ENCODE measurements at regions not wholly inside any gene's neighbourhood (a gene's known extent, or its start where the extent isn't known, plus 50 kb on each side); places are given as distances from the start of the nearest gene placed in this dataset.

DNA sequence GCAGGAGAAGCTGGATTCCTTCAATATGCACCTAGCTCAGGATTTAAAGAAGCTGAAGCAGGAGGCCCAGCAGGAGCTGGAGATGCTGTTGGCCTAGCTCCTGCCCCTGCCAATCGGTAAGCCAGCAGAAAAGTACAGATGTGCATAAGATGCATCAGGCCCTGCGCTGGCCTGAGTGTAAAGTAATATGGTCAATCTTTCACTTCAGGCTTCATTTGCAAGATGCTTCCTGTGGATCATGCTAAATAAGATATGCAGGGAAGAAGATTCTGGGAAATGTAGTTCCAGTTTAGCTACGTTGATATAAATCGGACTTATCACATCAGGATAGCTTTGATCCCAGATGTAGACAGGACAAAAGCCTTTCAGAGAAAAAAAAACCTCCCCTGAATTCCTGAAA is 100.3 kb downstream of the GJA1 start:
- TF ChIP-seq REST (IDR thresholded peaks at IDR 0.05; ENCODE audit: borderline replicate concordance) (no peak), REST (CRISPR knock-in tag; IDR thresholded peaks at IDR 0.05; ENCODE audit: low read depth) (no peak), CXXC5 (CRISPR knock-in tag; IDR thresholded peaks at IDR 0.05) (no peak), MYNN (IDR thresholded peaks at IDR 0.05) (no peak), MYNN (CRISPR knock-in tag; IDR thresholded peaks at IDR 0.05) (no peak), ZNF146 (CRISPR knock-in tag; IDR thresholded peaks at IDR 0.05; ENCODE audit: unreplicated experiment) (no peak), FOXP1 (CRISPR knock-in tag; IDR thresholded peaks at IDR 0.05) (no peak), ZZZ3 (IDR thresholded peaks at IDR 0.05) (no peak), BRD4 (IDR thresholded peaks at IDR 0.05) (no peak), KDM2B (CRISPR knock-in tag; IDR thresholded peaks at IDR 0.05) (no peak), EZH2 (IDR thresholded peaks at IDR 0.05; ENCODE audit: borderline replicate concordance, low read depth, low read length) (no peak), MYC (IDR thresholded peaks at IDR 0.05; ENCODE audit: low read depth, low read length) (no peak), MYC (CRISPR knock-in tag; IDR thresholded peaks at IDR 0.05; ENCODE audit: borderline replicate concordance, low read depth) (no peak), STAG1 (CRISPR knock-in tag; IDR thresholded peaks at IDR 0.05; ENCODE audit: borderline replicate concordance) (no peak)
- TF ChIP-seq, protein P1, sequence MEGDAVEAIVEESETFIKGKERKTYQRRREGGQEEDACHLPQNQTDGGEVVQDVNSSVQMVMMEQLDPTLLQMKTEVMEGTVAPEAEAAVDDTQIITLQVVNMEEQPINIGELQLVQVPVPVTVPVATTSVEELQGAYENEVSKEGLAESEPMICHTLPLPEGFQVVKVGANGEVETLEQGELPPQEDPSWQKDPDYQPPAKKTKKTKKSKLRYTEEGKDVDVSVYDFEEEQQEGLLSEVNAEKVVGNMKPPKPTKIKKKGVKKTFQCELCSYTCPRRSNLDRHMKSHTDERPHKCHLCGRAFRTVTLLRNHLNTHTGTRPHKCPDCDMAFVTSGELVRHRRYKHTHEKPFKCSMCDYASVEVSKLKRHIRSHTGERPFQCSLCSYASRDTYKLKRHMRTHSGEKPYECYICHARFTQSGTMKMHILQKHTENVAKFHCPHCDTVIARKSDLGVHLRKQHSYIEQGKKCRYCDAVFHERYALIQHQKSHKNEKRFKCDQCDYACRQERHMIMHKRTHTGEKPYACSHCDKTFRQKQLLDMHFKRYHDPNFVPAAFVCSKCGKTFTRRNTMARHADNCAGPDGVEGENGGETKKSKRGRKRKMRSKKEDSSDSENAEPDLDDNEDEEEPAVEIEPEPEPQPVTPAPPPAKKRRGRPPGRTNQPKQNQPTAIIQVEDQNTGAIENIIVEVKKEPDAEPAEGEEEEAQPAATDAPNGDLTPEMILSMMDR (IDR thresholded peaks at IDR 0.05 in 2 of 3, conservative IDR thresholded peaks at IDR 0.05 in 1 of 3; ENCODE audit: insufficient read depth in 2 of 3, low read depth in 1 of 3, low read length in 3 of 3), result no peak
- TF ChIP-seq, protein P2, sequence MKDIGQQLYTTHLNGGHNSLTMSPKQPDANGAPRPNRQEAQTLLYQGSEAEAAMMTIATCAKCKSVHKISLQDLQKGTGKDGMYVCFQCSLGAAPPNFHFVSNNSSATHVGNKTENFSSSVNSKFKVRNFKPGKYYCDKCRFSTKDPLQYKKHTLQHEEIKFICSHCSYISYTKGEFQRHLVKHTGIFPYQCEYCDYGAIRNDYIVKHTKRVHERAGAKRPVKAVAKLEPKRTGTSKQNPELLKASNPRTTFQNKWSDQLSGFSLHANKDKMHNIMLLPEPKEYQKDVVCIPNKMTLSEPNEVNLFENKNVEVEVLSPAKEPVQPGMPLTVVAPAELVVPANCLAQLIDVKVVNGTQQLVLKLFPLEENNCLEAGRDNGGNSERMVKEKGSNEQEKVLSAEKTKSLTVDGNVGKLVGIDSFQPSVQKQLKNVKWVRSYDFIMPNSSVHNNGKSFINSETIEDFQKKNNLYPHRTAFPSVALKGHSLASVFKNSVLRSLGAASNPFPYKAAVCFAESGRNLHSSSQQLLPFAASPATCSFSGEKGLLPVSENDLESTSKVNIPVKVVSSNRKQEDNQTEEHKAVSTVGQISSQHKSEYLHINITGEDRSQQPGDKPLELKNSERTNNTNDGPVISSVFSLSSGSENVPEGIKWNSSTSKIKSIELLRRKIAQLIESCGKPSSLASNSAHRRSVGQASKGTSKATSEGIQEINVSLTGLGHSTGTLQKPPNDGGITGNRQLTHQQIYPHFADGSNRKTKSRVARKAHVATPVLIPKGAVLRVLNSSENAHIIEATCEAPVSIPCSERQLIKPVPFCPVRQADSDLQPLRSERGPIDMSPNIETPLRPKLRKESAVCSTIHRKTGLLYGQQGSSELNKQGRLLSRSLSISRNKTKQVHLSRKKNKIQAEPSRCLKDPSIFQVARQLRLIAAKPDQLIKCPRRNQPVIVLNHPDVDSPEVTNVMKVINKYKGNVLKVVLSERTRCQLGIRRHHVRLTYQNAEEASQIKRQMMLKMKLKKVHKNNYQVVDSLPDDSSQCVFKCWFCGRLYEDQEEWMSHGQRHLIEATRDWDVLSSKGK (CRISPR knock-in tag; IDR thresholded peaks at IDR 0.05), result no peak

All from K562 (cell line).